GM12865 (cell line): ENCODE measurements at regions not wholly inside any gene's neighbourhood (a gene's known extent, or its start where the extent isn't known, plus 50 kb on each side); places are given as distances from the start of the nearest gene placed in this dataset.

Source experiments
- DNase-seq: peaks from one replicate; pipeline ENCODE4 v3.0.0; 2010; ENCODE audit warnings: low read depth
- H3K4me3 ChIP-seq: 2 replicates; pipeline ENCODE4 v1.5.1; 2011; ENCODE audit warnings: mild to moderate bottlenecking, low read depth, low read length, control low read depth
- TF ChIP-seq, protein P1 (sequence below): IDR thresholded peaks from 2 replicates; pipeline ENCODE4 v1.5.1; 2011; ENCODE audit warnings: low read length, control low read depth, low read depth, inconsistent platforms; ENCODE audit not compliant: insufficient read depth; ENCODE audit errors: missing control alignments

DNA sequence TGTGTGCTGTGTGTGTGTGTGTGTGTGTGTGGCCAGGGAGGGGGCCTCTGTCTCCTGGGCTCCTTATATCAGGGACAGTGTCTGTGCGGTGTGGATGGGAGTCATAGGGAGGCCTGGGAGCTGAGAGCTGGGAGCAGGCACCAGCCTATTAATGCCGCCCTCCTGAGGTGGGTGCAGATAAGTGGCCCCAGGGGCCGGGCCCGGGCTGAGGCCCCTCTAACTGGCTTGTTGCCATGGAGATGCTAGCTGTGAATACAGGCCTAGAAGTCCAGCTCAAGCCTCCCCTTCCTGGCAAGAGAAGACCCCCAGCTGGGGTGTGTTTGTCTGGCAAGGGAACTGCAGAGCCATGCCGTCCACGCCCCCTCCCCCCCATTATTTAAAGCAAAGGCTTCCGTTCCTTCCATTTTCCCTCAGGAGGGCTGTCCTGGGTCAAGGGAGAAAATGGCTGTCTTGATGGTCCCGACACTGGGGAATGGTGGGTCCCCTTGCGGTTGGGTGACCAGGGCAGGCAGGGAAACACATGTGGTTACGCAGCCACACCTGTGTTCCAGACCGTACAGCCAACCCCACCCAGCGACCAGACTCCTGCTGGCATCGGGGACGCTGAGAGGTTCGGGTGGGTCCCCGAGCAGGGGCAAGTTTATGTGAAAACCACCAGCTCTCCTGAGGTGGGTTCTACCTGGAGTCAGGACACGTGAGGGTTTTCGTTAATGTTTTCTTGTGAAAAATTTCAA is 141.1 kb downstream of the MRM1 start:
- no peak overlapping the region for H3K4me3 ChIP-seq
- no peak for DNase-seq
- TF ChIP-seq, protein P1, sequence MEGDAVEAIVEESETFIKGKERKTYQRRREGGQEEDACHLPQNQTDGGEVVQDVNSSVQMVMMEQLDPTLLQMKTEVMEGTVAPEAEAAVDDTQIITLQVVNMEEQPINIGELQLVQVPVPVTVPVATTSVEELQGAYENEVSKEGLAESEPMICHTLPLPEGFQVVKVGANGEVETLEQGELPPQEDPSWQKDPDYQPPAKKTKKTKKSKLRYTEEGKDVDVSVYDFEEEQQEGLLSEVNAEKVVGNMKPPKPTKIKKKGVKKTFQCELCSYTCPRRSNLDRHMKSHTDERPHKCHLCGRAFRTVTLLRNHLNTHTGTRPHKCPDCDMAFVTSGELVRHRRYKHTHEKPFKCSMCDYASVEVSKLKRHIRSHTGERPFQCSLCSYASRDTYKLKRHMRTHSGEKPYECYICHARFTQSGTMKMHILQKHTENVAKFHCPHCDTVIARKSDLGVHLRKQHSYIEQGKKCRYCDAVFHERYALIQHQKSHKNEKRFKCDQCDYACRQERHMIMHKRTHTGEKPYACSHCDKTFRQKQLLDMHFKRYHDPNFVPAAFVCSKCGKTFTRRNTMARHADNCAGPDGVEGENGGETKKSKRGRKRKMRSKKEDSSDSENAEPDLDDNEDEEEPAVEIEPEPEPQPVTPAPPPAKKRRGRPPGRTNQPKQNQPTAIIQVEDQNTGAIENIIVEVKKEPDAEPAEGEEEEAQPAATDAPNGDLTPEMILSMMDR, result no peak

DNA sequence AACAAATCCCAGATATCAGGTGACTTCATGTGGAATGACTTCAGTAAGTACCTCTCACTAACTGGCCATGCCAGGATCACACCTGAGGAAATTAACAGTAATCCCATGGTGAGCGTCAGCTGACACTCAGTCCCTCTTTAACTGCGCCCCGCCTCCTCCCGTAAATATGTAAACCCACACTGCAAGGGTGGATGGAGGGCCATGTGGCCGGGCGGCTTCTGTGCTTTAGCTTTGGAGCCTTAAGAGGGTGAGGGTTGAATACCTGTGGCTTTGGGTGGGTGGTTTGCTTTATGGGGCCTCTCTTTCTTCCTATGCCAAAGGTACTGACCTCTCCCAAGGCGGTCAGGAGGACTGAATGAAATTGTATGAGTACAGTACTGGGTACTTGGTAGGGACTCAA is 141.7 kb downstream of the MRM1 start:
- TF ChIP-seq, protein P1, result no peak
- no peak for DNase-seq
- H3K4me3 ChIP-seq, result no peak overlapping the region

DNA sequence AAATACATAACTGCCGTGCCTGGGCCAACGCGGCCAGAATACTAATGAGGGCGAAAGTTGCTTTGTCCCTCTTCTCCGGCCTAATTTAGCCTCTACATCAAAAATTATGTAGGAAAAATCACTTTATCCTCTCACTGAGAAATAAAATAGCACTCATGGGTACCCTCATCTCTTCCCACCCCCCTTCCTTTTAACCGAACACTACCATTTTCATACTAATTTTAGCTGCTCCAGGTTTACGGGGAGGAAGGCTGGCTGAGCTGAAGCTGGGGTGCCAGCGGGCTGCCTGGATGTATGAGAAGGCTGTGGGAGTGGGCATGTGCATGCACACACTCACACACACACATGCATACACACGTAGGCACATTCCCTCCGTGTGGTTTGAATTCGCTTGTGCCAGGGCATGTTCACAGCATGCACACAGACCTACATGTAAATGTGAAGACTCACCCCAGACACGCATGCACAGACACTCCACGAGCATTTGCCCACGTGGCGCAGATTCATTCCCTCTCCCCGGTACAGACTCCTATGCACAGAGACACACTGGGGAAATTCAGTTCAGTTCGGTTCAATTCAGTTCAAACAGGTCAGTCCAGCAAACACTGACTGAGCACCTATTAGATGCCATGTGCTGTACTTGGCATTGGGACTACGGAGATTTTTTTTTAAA is 145.1 kb downstream of the MRM1 start:
- DNase-seq, result no peak
- no peak overlapping the region for H3K4me3 ChIP-seq
- TF ChIP-seq, protein P1, result no peak

DNA sequence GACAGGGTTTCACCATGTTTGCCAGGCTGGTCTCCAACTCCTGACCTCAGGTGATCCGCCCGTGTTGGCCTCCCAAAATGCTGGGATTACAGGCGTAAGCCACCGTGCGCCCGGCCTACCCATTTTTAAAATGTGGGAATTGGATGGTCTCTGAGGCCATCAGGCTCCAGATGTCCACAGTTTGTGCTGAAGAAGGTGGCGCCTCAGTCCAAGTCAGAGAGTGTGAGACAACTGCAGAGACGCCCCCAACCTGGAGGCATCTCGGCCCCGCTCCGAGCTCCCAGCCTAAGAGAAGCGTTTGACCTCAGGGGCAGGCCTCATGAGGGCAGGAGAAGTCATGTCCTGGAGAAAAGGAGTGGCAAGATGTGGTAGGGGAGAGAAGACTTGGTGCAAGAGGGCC is 146.5 kb downstream of the MRM1 start:
- DNase-seq, result no peak
- TF ChIP-seq, protein P1, result no peak
- H3K4me3 ChIP-seq, result no peak overlapping the region

DNA sequence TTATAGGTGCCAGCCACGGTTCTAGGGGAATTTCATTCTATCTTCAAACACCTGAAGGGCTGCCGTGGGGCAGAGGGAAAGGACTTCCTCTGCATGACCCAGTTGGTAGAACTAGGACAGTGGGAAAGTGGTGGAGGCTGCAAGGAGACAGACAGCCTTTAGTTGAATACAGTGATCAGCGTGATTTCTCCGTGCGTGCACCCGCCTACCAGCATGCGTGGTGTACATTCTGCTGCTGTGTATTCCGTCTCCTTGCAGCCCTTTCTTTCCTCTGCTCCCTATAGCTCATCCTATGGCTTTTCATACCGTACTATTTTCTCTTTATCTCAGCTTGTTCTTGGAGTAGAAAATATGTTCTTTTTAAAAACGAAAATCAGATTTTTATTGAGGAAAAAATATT is 146.9 kb downstream of the MRM1 start:
- DNase-seq, result no peak
- no peak overlapping the region for H3K4me3 ChIP-seq
- TF ChIP-seq, protein P1, result no peak

DNA sequence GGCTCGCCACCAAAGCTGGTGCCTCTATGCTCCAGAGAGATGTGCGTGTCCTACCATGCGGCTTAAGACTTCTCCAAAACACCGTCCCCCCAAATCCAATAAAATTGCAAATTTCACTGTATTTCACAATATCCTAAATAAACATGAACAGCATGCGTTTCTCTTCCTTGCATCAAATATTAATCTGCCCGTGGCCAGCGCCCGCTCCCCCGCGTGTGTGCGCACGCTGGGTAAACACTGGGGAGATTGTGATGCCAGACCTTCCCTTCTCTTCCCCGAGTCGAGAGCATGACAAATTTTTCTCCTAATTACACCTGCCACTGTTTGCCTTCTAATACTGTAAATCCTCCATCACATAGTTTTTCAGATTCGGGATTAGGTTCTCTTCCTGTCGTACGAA is 148.1 kb downstream of the MRM1 start:
- H3K4me3 ChIP-seq, result no peak overlapping the region
- no peak for DNase-seq
- TF ChIP-seq, protein P1, result no peak

DNA sequence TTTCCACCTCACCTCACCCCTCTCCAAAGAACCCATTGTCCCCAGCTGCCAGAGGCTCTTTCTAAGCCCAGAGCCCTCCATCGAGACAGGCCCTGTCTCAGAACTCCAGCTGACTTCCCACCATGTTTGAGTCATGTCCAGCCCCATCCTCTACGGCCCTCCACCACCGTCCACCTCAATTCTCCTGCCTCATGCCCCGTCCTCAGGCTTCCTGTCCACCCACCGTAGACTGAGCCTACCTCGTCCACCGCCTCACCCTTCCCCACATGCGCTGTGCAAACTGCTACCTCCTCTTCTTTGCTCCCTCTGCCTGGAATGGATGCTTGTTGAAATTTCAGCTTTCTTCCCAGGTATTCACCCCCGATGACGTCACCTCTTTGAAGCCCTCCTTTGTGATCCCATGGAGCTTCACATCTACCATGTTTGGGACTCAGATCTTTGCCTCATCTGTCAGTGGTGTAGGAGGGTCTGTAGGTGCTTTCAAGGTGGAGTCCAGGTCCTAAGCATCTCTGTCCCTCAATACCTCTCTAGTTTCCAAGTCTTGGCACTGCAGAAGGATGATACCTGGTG is 149.0 kb downstream of the MRM1 start:
- DNase-seq, result no peak
- TF ChIP-seq, protein P1, result no peak
- no peak overlapping the region for H3K4me3 ChIP-seq
